IMR-90 (cell line): ENCODE measurements at regions not wholly inside any gene's neighbourhood (a gene's known extent, or its start where the extent isn't known, plus 50 kb on each side); places are given as distances from the start of the nearest gene placed in this dataset.

Experiments
- ATAC-seq: fragments of 200-7000 bp; cut with Tn5 transposase; 2 replicates; pipeline ENCODE4 v1.9.1; 2020; ENCODE audit warnings: low read depth, mild to moderate bottlenecking, moderate library complexity
- BruUV-seq: library from RNA; stranded (reverse); fragments of 400-500 nt; replicated peaks from 2 replicates; lab custom pipeline; 2021; lab: Mats Ljungman, UMichigan
- CTCF ChIA-PET: fragments of 300-600 bp; formaldehyde crosslinking; extraction: SDS; loops from one replicate; lab custom pipeline; 2021; ENCODE audit warnings: antibody characterized with exemption; lab: Yijun Ruan, JAX
- POLR2A ChIA-PET: fragments of 300-600 bp; sonication (Branson Sonifier 250); formaldehyde crosslinking; loops from one replicate; lab custom pipeline; 2022; ENCODE audit warnings: antibody characterized with exemption; ENCODE audit not compliant: unreplicated experiment; lab: Charles Lee
- DNase-seq: peaks from one replicate; pipeline ENCODE4 v3.0.0; 2013
- H2AFZ ChIP-seq: replicated peaks from 2 replicates; pipeline ENCODE3; 2013; ENCODE audit warnings: low read length, mild to moderate bottlenecking; ENCODE audit not compliant: poor library complexity
- H2AK5ac ChIP-seq: 2 replicates; pipeline ENCODE4 v1.6.1; 2013; ENCODE audit warnings: low read depth, low read length, inconsistent platforms
- H2AK9ac ChIP-seq: replicated peaks from 2 replicates; pipeline ENCODE3; 2013; ENCODE audit warnings: mild to moderate bottlenecking, low read depth, low read length, moderate library complexity; ENCODE audit not compliant: poor library complexity
- H2BK120ac ChIP-seq: 2 replicates; pipeline ENCODE4 v1.6.1; 2013; ENCODE audit warnings: low read depth, low read length, inconsistent platforms
- H2BK15ac ChIP-seq: 3 replicates; pipeline ENCODE4 v1.6.1; 2013; ENCODE audit warnings: low read depth, low read length, inconsistent platforms
- H2BK20ac ChIP-seq: 2 replicates; pipeline ENCODE4 v1.6.1; 2013; ENCODE audit warnings: low read depth, mild to moderate bottlenecking, inconsistent platforms, low read length, moderate library complexity
- H2BK5ac ChIP-seq: 2 replicates; pipeline ENCODE4 v1.6.1; 2013; ENCODE audit warnings: mild to moderate bottlenecking, low read depth, low read length, inconsistent platforms; ENCODE audit not compliant: poor library complexity, severe bottlenecking
- H3K14ac ChIP-seq: replicated peaks from 2 replicates; pipeline ENCODE4 v1.6.1; 2013; ENCODE audit warnings: low read depth, low read length, inconsistent platforms
- H3K18ac ChIP-seq: 2 replicates; pipeline ENCODE4 v1.6.1; 2013; ENCODE audit warnings: low read depth, low read length, control low read depth
- H3K23ac ChIP-seq: 2 replicates; pipeline ENCODE4 v1.6.1; 2013; ENCODE audit warnings: low read depth, low read length, inconsistent platforms
- H3K27ac ChIP-seq: 2 replicates; pipeline ENCODE4 v1.5.1; 2013; ENCODE audit warnings: mild to moderate bottlenecking, control low read depth, low read length; ENCODE audit not compliant: insufficient read depth
- H3K27me3 ChIP-seq: 2 replicates; pipeline ENCODE4 v1.6.1; 2013; ENCODE audit warnings: low read length; ENCODE audit not compliant: control insufficient read depth, insufficient read depth
- H3K36me3 ChIP-seq: 2 replicates; pipeline ENCODE4 v1.6.1; 2013; ENCODE audit warnings: low read length, mixed read lengths; ENCODE audit not compliant: control insufficient read depth, insufficient read depth
- H3K4ac ChIP-seq: 2 replicates; pipeline ENCODE4 v1.6.1; 2013; ENCODE audit warnings: low read depth, low read length, inconsistent platforms
- H3K4me1 ChIP-seq: 2 replicates; pipeline ENCODE4 v1.6.1; 2013; ENCODE audit warnings: low read length, mixed read lengths; ENCODE audit not compliant: control insufficient read depth, insufficient read depth
- H3K4me2 ChIP-seq: 2 replicates; pipeline ENCODE4 v1.6.1; 2013; ENCODE audit warnings: low read depth, mild to moderate bottlenecking, control low read depth, low read length, moderate library complexity
- H3K4me3 ChIP-seq: 2 replicates; pipeline ENCODE4 v1.5.1; 2013; ENCODE audit warnings: low read depth, mild to moderate bottlenecking, control low read depth, low read length, moderate library complexity; ENCODE audit not compliant: insufficient read depth
- H3K56ac ChIP-seq: 2 replicates; pipeline ENCODE4 v1.6.1; 2013; ENCODE audit warnings: low read length, inconsistent platforms; ENCODE audit not compliant: insufficient read depth; ENCODE audit errors: extremely low read depth
- H3K79me1 ChIP-seq, 2 experiments: 2 replicates each; pipeline ENCODE4 v1.6.1; 2013; ENCODE audit warnings: low read length in 2 of 2, inconsistent platforms in 1 of 2, low read depth in 1 of 2
- H3K9ac ChIP-seq: 2 replicates; pipeline ENCODE4 v1.6.1; 2013; ENCODE audit warnings: low read depth, low read length, control low read depth
- H3K9me1 ChIP-seq: 2 replicates; pipeline ENCODE4 v1.6.1; 2013; ENCODE audit warnings: low read length, inconsistent platforms; ENCODE audit not compliant: insufficient read depth
- H3K9me3 ChIP-seq: 2 replicates; pipeline ENCODE4 v1.6.1; 2013; ENCODE audit warnings: low read length; ENCODE audit not compliant: control insufficient read depth, insufficient read depth
- H4K20me1 ChIP-seq: 2 replicates; pipeline ENCODE4 v1.6.1; 2013; ENCODE audit warnings: low read length, inconsistent platforms; ENCODE audit not compliant: insufficient read depth
- H4K5ac ChIP-seq: 2 replicates; pipeline ENCODE4 v1.6.1; 2013; ENCODE audit warnings: mild to moderate bottlenecking, low read depth, low read length, control low read depth
- H4K8ac ChIP-seq, 2 experiments: 2 replicates each; pipeline ENCODE4 v1.6.1; 2013; ENCODE audit warnings: low read depth in 2 of 2, low read length in 2 of 2, control low read depth in 1 of 2, inconsistent platforms in 1 of 2
- H4K91ac ChIP-seq: 2 replicates; pipeline ENCODE4 v1.6.1; 2013; ENCODE audit warnings: low read depth, low read length, inconsistent platforms; ENCODE audit not compliant: insufficient read depth
- POLR2A ChIP-seq: IDR thresholded peaks from 2 replicates; pipeline ENCODE4 v1.6.1; 2012; ENCODE audit warnings: mild to moderate bottlenecking, low read depth, low read length
- WGBS, 2 experiments: methylation state at CpG; one replicate each; pipeline versions ENCODE4 v1.1.5 to v1.1.7; 2013; ENCODE audit warnings: missing lambda C conversion rate in 2 of 2; ENCODE audit not compliant: insufficient read length in 1 of 2; ENCODE audit errors: extremely low coverage in 2 of 2; 5-methylcytosine and 5-hydroxymethylcytosine counted together
- dilution Hi-C: fragments of 300-500 bp; cut with HindIII; formaldehyde crosslinking; loops from one replicate; pipeline ENCODE4 v1.14.3; 2018; ENCODE audit warnings: low sequenced_read_pairs; ENCODE audit not compliant: unreplicated experiment
- in situ Hi-C: fragments of 300-500 bp; cut with MboI; formaldehyde crosslinking; loops from 3 replicates; pipeline ENCODE4 v1.14.3; 2019; ENCODE audit warnings: low sequenced_read_pairs, inconsistent platforms, mixed read lengths
- intact Hi-C: fragments of 100-400 bp; cut with micrococcal nuclease; formaldehyde crosslinking; loops from 2 replicates; pipeline ENCODE4 v1.10.0; 2022

- Histone ChIP-seq H3K56ac (no peak overlapping the region), H2AK5ac (no peak overlapping the region), H3K4me2 (no peak overlapping the region), H3K79me1 (no peaks in the 10 kb centered on the region), H3K4me1 (peaks cover 2% of the 10 kb centered on the region; the same call in 1 of the 2 replicates), H3K9me3 (peaks cover 5% of the 10 kb centered on the region), H2BK20ac (no peak overlapping the region), H3K14ac (no peak overlapping the region), H2AFZ (no peak overlapping the region), H4K5ac (no peak overlapping the region), H3K27ac (no peak overlapping the region), H3K36me3 (no peaks in the 10 kb centered on the region), H4K8ac (no peak overlapping the region), H3K4ac (no peak overlapping the region), H2BK120ac (no peak overlapping the region), H2BK5ac (no peak overlapping the region), H3K4me3 (no peak overlapping the region), H3K18ac (no peak overlapping the region), H2AK9ac (no peak overlapping the region), H2BK15ac (no peak overlapping the region), H3K27me3 (no peaks in the 10 kb centered on the region), H3K23ac (no peak overlapping the region), H4K20me1 (no peaks in the 10 kb centered on the region), H3K9me1 (no peaks in the 10 kb centered on the region), H3K9ac (no peak overlapping the region), H4K91ac (no peak overlapping the region)
- in situ Hi-C loops = no loop called here
- dilution Hi-C loops = no loop called here
- CTCF ChIA-PET = no interaction called here
- no CpG with 5 or more reads among the region's 5 CpGs for WGBS, 2 experiments
- TF ChIP-seq POLR2A = no peak
- POLR2A ChIA-PET = no interaction called here
- intact Hi-C loops = no loop called here
- BruUV-seq = no TSS peak
- ATAC-seq (no peak), DNase-seq (no peak)
Measured at GRCh38 chr9:87035879-87036278, 88.6 kb upstream of the GAS1 start.
